ENCODE measurements at regions not wholly inside any gene's neighbourhood (a gene's known extent, or its start where the extent isn't known, plus 50 kb on each side); places are given as distances from the start of the nearest gene placed in this dataset.
"Not testable (repeated sequence)": the region's sequence is repeated elsewhere in the genome, so short reads cannot be mapped to it uniquely, and the experiment has no call there.

GRCh38 chrX:46228389-46228788 lies 316.8 kb downstream of the ZNF674 start:
- no peak for DNase-seq (ENCODE audit: low read depth in 2 of 2)

GRCh38 chrX:46226422-46226821 lies 318.8 kb downstream of the ZNF674 start:
- no peak for DNase-seq (ENCODE audit: low read depth in 2 of 2)

GRCh38 chrX:46223499-46223898 lies 321.7 kb downstream of the ZNF674 start:
- not testable (repeated sequence) for DNase-seq (ENCODE audit: low read depth in 2 of 2)

GRCh38 chrX:46220822-46221221 lies 324.4 kb downstream of the ZNF674 start:
- no peak for DNase-seq (ENCODE audit: low read depth in 2 of 2)

DNA sequence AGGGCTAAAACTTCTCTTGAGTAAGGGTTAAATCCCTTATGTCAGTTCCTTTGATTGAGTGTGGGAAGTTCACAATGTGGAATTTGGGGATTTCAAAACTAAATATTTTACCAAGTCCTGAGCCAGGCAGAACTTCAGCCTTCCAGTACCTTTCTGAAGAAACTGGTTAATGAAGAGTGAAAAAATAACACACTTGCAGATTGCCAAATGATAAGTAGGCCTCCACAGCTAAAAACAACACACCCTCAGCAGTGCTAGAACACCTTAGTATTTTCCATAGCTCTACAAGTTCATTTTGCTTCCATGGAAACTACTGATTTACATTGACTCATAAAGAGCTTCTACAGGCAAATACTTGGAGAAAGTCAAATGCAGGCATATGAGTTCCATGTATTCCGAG lies 326.8 kb downstream of the ZNF674 start:
- DNase-seq (ENCODE audit: low read depth in 2 of 2) = no peak

DNA sequence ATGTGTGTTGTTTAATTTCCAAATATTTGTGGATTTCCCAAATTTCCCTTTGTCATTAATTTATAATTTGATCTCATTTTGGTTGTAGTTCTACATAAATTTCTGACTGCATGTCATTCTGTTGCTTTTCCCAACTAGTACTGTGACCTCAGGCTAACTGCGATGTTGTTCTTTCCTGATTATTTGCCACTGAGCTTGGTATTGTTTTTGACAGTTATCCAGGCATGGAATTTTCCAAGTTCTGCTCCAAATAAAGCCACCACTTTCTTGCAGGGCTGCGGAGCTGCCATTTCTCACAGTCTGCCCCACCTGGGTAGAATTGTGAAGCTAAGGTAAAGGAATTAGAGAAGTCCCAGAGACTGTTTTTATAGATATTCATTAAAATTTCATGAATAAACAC lies 328.8 kb downstream of the ZNF674 start:
- DNase-seq (ENCODE audit: low read depth in 2 of 2) = peak; percentile 28 to 34

GRCh38 chrX:46211079-46211478 lies 334.1 kb downstream of the ZNF674 start:
- no peak for DNase-seq (ENCODE audit: low read depth in 2 of 2)

- no peak for DNase-seq (ENCODE audit: low read depth in 2 of 2)
Observed at GRCh38 chrX:46209768-46210167, 335.5 kb downstream of the ZNF674 start.

- no peak for DNase-seq (ENCODE audit: low read depth in 2 of 2)
Observed at GRCh38 chrX:46209037-46209436, 336.2 kb downstream of the ZNF674 start.

- DNase-seq (ENCODE audit: low read depth in 2 of 2) = no peak
Observed at GRCh38 chrX:46208225-46208854, 336.9 kb downstream of the ZNF674 start.

- no peak for DNase-seq (ENCODE audit: low read depth in 2 of 2)
Observed at GRCh38 chrX:46204721-46205422, 340.3 kb downstream of the ZNF674 start.

DNA sequence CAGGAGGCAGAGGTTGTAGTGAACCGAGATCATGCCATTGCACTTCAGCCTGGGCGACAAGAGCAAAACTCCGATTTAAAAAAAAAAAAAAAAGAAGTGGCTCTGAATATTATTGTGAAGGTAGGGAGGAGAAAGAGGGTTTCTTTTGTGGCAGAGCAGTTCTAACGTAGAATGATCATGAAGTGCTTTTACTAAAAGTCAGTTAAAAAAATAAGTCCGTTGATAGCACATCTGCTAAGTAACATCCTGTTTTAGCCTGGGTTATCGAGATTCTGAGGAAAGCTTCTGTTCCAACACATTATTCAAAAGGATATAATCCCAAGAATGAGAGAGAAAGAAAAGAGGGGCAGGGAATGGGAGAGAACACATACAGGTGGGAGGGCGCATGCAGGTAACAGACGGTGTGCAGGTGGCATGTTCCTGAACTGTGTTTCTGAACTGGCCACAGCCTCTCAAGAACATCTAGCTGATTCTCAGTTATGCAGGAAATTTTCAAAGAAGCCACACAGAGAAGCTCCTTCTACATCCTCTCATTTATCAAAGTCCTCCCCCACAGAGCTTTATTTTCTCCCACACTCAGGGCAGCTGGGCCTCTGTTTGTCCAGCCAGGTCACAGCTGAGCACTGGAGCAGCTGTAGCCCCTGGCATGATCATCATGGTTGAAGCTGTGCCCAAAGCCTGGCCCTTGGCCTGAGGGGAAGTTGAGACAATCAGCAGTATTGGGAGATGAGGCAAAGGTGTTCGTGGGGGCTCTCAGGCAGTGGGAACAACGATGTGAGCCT lies 342.3 kb downstream of the ZNF674 start:
- no peak for DNase-seq (ENCODE audit: low read depth in 2 of 2)

GRCh38 chrX:46200413-46200812 lies 344.8 kb downstream of the ZNF674 start:
- DNase-seq (ENCODE audit: low read depth in 2 of 2) = no peak

DNA sequence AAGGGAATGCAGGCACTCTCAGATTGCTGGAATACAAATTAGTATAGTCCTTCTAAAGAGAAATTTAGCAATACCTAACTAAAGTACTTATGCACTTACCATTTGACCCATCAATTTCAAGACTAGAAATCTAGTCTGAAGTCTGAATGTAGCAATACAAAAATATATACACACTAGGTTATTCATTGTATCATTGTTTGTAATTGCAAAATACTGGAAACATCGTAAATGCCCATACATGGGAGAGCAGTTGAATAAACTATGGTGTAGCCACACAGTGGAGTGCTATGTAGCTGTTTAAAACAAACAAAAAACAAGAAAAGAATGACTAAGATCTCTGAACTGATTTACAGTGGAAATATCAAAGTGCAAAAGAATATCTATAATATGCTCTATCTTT lies 346.4 kb downstream of the ZNF674 start:
- no peak for DNase-seq (ENCODE audit: low read depth in 2 of 2)

DNA sequence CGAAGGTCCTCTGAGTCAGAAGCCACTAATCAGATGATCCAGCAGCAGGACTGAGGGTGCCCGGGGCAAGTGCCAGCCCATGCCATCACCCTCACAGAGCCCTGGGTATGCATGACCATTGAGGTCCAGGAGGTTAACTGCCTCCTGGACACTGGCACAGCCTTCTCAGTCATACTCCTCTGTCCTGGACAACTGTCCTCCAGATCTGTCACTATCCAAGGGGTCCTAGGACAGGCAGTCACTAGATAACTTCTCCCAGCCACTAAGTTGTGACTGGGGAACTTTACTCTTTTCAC lies 358.5 kb downstream of the ZNF674 start:
- DNase-seq (ENCODE audit: low read depth in 2 of 2) = not testable (repeated sequence)

GRCh38 chrX:46185923-46186810 lies 359.1 kb downstream of the ZNF674 start:
- DNase-seq (ENCODE audit: low read depth in 2 of 2) = no peak

GRCh38 chrX:46184749-46185148 lies 360.5 kb downstream of the ZNF674 start:
- no peak for DNase-seq (ENCODE audit: low read depth in 2 of 2)

DNA sequence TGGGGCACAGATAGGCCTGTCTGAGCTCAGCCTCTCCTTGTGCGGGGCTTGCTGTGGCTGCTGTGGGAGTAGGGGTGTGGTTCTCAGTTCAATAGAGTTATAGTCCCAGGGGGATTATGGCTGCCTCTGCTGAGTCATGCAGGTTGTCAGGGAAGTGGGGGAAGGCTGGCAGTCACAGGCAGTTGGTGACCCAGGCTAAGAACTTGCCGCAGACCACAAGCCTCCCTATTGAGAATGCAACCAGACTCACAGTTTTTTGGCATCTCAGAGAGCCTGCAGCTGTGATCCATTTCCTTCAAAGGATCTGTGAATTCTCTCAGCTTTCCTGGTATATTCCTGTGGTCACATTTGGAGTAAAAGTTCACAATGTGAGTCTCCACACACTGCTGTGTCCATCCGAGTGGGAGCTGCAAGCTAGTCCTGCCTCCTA lies 364.9 kb downstream of the ZNF674 start:
- DNase-seq (ENCODE audit: low read depth in 2 of 2) = peak in 1 of 2 donors; percentile 0

- no peak for DNase-seq (ENCODE audit: low read depth in 2 of 2)
Observed at GRCh38 chrX:46179748-46180147, 365.5 kb downstream of the ZNF674 start.

- no peak for DNase-seq (ENCODE audit: low read depth in 2 of 2)
Observed at GRCh38 chrX:46178763-46179162, 366.5 kb downstream of the ZNF674 start.

DNA sequence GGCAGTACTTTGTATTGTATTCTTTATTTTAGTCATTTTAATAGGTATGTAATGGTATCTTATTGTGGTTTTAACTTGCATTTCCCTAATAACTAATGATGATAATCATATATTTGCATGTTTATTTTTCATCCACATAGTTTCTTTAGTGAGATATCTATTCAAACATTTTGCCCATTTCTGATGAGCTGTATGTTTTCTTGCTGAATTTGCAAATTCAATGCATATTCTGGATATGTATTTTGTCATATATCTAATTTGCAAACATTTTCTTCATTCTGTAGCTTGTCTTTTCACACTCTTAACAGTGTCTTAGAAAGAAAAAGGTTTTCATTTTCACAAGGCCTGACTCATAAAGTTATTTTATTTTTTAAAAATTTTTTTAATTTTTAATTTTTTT lies 372.1 kb downstream of the ZNF674 start:
- DNase-seq (ENCODE audit: low read depth in 2 of 2) = no peak

- DNase-seq (ENCODE audit: low read depth in 2 of 2) = not testable (repeated sequence)
Observed at GRCh38 chrX:46171457-46171856, 373.8 kb downstream of the ZNF674 start.
